D341Med (cell line): ENCODE measurements at regions not wholly inside any gene's neighbourhood (a gene's known extent, or its start where the extent isn't known, plus 50 kb on each side); places are given as distances from the start of the nearest gene placed in this dataset.
A peak's percentile ranks its signal among the peaks of the same experiment; 100 is the strongest.
"Not testable (repeated sequence)": the region's sequence is repeated elsewhere in the genome, so short reads cannot be mapped to it uniquely, and the experiment has no call there.

Experiments
- DNase-seq: peaks from one replicate; pipeline ENCODE4 v3.0.0; 2012; ENCODE audit warnings: low spot score

DNA sequence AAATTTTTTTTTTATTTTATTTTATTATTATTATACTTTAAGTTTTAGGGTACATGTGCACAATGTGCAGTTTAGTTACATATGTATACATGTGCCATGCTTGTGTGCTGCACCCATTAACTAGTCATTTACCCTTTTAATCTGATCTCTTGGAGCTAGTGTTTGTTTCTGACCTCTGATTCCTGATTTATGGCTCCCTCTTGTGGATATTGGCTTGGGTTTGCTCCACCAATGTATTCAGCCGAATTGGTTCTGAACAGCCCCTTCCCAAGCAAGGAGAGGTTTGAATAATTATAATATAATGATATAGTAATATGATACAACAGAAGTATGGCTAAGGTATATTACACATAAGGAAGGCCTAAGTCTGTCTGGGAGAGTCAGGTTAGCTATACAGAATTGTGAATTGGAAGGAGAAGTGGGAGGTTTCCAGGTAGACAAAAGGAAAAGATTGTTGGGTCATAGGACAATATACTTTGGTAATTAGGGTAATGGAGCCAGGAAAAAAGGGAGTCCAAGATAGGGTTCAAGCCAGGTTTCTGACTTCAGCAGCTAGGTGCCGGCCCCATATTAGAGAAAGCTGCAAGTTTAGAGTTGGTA, 53.1 kb upstream of the HMCN1 start:
- peak; percentile 62 for DNase-seq

GRCh38 chr1:185680453-185680852, 53.7 kb upstream of the HMCN1 start:
- DNase-seq = no peak

- no peak for DNase-seq
Measured at GRCh38 chr1:185679220-185679619, 55.0 kb upstream of the HMCN1 start.

DNA sequence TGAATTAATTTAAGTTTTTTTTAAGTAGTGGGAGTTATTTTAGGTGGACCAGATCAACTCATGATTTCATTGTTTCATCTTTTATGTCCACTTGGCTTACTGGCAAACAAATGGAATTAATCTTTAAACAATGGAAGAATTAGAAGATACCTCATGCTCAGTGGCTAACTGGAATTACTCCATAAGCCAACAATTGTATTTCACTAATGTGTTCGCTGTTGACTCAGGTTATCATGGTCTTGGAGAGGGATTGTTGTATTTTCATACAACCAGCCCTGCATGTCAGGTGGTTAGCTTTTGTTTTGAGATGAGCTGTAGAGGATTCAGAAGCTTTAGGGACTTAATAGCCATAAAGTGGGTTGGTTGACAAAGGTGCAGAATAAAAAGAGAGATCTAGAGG, 57.2 kb upstream of the HMCN1 start:
- DNase-seq = no peak

DNA sequence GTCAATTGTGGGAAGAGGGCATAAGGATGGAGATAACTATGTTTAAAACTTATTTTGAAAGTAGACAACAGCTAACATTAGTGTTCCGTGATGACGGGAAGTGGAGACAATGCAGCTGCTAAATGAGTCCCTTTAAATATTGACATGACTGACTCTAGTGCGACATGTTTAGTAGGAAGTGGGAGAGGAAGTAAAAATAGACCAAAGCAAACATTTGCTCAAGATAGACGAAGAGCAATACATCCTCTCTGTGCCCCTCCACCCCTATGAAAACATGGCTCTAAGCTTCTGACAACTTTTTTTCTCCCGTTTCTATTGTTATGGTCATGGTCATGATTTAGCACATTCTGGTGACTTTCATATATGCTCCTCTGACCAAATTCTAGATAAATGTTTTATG, 60.0 kb upstream of the HMCN1 start:
- DNase-seq = no peak

- no peak for DNase-seq
Measured at GRCh38 chr1:185672719-185673360, 61.4 kb upstream of the HMCN1 start.

- DNase-seq = peak; percentile 57
Measured at GRCh38 chr1:185670187-185670627, 64.0 kb upstream of the HMCN1 start.

- no peak for DNase-seq
Measured at GRCh38 chr1:185668013-185668412, 66.2 kb upstream of the HMCN1 start.

DNA sequence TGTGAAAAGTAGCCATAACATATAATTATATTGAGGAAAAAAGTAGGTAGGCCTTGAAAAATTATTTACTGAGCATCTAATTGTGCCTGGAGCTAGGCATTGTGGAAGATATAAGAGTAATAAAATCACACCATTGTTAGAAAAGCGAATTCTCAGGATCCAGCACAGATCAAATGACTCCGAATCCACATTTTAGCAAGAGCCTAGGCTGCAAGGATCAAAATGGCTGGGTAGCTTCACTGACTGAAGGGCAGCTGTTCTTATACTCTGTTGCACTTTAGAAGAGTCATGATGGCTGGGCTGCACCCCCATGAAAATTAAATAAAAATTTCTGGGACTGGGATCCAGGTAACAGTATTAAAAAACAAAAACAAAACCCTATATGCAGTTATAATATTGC, 67.6 kb upstream of the HMCN1 start:
- DNase-seq = no peak

- DNase-seq = no peak
Measured at GRCh38 chr1:185663771-185664296, 70.4 kb upstream of the HMCN1 start.

GRCh38 chr1:185663332-185663731, 70.9 kb upstream of the HMCN1 start:
- no peak for DNase-seq

DNA sequence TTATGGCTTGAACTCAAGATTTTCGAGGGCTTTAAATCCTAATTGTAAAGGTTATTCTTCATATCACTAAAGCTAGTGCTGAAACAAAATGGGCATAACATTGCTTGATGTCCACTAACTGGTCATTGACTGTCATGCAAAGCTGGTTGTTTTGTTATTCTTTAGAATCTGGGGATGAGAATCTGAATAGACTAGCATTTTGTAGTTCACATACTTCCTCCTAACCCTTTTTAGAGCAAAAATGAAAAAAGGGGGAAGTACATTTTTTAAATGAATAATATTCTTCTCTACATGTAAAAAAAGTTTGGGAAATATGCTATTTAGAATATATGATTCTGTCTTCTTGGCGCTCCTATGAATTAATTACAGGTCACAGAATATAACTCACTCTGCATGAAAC, 72.2 kb upstream of the HMCN1 start:
- DNase-seq = no peak

- DNase-seq = no peak
Measured at GRCh38 chr1:185656663-185657062, 77.5 kb upstream of the HMCN1 start.

- DNase-seq = no peak
Measured at GRCh38 chr1:185654952-185655314, 79.3 kb upstream of the HMCN1 start.

- no peak for DNase-seq
Measured at GRCh38 chr1:185654199-185654951, 79.8 kb upstream of the HMCN1 start.

GRCh38 chr1:185653615-185654014, 80.6 kb upstream of the HMCN1 start:
- no peak for DNase-seq

DNA sequence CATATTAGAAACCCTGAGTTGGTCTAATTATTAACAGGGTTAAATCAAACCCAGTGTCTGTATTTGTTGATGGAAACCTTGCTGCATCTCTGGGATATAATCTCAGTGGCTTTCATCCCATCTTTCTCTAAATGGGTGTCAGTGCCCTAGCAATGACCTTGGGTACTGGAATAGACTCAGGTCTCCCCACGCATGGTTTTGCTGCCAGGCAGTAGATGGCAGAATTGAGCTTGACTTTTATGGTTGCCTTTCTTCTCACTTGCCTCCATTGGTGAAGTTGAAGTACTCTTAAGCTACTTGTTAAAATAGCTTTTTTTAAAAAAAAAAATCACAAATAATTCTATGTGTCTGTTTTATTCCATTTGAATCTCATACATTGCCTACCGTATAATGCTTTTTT, 81.8 kb upstream of the HMCN1 start:
- DNase-seq = no peak

DNA sequence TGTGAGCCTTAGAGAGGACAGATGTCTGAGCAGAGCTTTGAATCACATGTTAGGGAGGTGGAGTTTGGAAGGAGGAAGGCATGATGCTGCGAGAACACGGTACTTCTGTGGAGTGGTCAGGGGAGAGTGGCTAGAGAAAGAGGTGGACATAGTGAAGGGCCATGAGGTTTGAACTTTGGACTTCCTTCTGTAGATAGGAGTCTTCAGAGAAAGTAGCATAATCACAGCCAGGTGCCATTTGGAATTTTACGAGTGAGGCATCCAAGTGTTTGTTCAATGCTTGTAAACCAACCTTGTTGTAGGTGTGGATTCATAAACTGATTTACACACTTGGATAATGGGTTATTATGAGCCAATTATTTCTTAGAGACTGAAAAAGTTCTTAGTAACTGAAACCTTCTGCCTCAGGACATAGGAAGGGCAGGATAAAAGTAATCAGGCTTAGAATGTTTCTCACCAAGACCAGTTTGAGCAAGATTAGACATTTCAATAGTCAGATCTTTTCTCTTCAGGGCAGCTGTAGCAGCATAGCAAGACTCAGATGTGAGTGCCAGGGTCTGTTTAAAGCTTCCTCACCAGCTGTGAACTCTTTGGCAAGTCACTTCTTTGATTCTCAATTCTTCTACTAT, 83.5 kb upstream of the HMCN1 start:
- peak; percentile 58 for DNase-seq

- no peak for DNase-seq
Measured at GRCh38 chr1:185648858-185649589, 85.2 kb upstream of the HMCN1 start.

DNA sequence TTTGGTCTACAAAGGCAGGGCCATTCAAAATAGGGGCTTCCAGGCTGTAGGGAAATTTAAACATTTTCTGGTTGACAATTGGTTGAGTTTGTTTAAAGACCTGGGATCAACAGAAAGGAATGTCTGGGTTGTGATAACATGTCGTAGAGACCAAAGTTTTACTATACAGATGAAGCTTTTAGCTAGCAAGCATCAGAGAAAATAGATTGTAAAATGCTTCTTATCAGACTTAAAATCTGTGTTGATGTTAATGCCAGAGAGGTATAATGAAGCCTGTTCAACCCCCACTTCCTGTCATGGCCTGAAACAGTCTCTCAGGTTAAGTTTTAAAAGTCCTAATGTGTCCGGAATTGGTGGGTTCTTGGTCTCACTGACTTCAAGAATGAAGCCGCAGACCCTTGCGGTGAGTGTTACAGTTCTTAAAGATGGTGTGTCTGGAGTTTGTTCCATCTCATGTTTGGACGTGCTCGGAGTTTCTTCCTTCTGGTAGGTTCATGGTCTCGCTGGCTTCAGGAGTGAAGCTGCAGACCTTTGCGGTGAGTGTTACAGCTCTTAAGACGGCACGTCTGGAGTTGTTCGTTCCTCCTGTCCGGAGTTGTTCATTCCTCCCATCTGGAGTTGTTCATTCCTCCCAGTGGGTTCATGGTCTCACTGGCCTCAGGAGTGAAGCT, 86.5 kb upstream of the HMCN1 start:
- DNase-seq = not testable (repeated sequence)

- no peak for DNase-seq
Measured at GRCh38 chr1:185646202-185646683, 87.9 kb upstream of the HMCN1 start.
